BLaER1 (cell line): ENCODE measurements at regions not wholly inside any gene's neighbourhood (a gene's known extent, or its start where the extent isn't known, plus 50 kb on each side); places are given as distances from the start of the nearest gene placed in this dataset.

ENCODE experiments used
- H3K27ac ChIP-seq: shearing (Covaris generic); formaldehyde crosslinking; 2 replicates; pipeline ENCODE4 v1.8.1; 2022
- H3K27me3 ChIP-seq: shearing (Covaris generic); formaldehyde crosslinking; 2 replicates; pipeline ENCODE4 v1.8.1; 2022
- H3K36me3 ChIP-seq: shearing (Covaris generic); formaldehyde crosslinking; 2 replicates; pipeline ENCODE4 v1.8.1; 2022
- H3K4me1 ChIP-seq: shearing (Covaris generic); formaldehyde crosslinking; 2 replicates; pipeline ENCODE4 v1.8.1; 2022
- H3K4me2 ChIP-seq: shearing (Covaris generic); formaldehyde crosslinking; 2 replicates; pipeline ENCODE4 v1.8.1; 2022
- H3K4me3 ChIP-seq: shearing (Covaris generic); formaldehyde crosslinking; 2 replicates; pipeline ENCODE4 v1.8.1; 2022
- H3K9ac ChIP-seq: shearing (Covaris generic); formaldehyde crosslinking; 2 replicates; pipeline ENCODE4 v1.8.1; 2022
- H3K9me3 ChIP-seq: shearing (Covaris generic); formaldehyde crosslinking; 2 replicates; pipeline ENCODE4 v1.8.1; 2022
- H4K20me1 ChIP-seq: shearing (Covaris generic); formaldehyde crosslinking; 2 replicates; pipeline ENCODE4 v1.8.1; 2022
- Cebpa-rat ChIP-seq: shearing (Covaris generic); IDR thresholded peaks from 2 replicates; pipeline ENCODE4 v1.8.1; 2022

- Histone ChIP-seq H3K27me3 (no peaks in the 10 kb centered on the region), H3K27ac (no peak overlapping the region)
Measured at GRCh38 chr1:54485416-54485815, 62.6 kb upstream of the ACOT11 start.

GRCh38 chr1:54483875-54484437 lies 64.1 kb upstream of the ACOT11 start:
- no peak for TF ChIP-seq Cebpa-rat
- no peaks in the 10 kb centered on the region for H3K36me3 ChIP-seq
- H3K9ac ChIP-seq = no peak overlapping the region
- H3K9me3 ChIP-seq = no peaks in the 10 kb centered on the region
- no peak overlapping the region for H3K27ac ChIP-seq
- peaks cover 60% of the 10 kb centered on the region for H3K4me1 ChIP-seq
- H3K4me2 ChIP-seq = no peak overlapping the region
- no peaks in the 10 kb centered on the region for H4K20me1 ChIP-seq
- H3K27me3 ChIP-seq = no peaks in the 10 kb centered on the region
- H3K4me3 ChIP-seq = no peak overlapping the region

More at GRCh38 chr1:54485416-54485815, 62.6 kb upstream of the ACOT11 start:
- Histone ChIP-seq H3K9ac (no peak overlapping the region), H4K20me1 (no peaks in the 10 kb centered on the region), H3K36me3 (no peaks in the 10 kb centered on the region), H3K4me1 (peaks cover 56% of the 10 kb centered on the region), H3K4me2 (peak overlapping the region; percentile 97), H3K9me3 (no peaks in the 10 kb centered on the region), H3K4me3 (no peak overlapping the region)
- peak; percentile 83 for TF ChIP-seq Cebpa-rat

GRCh38 chr1:54481201-54481884 lies 66.7 kb upstream of the ACOT11 start:
- Histone ChIP-seq H3K9me3 (no peaks in the 10 kb centered on the region), H3K9ac (peak overlapping the region; percentile 73; the same call in 1 of the 2 replicates), H4K20me1 (no peaks in the 10 kb centered on the region), H3K36me3 (no peaks in the 10 kb centered on the region), H3K27me3 (no peaks in the 10 kb centered on the region), H3K4me2 (peak overlapping the region; percentile 87), H3K4me1 (peaks cover 69% of the 10 kb centered on the region), H3K27ac (peak overlapping the region; percentile 84), H3K4me3 (no peak overlapping the region)
- no peak for TF ChIP-seq Cebpa-rat

- H3K27me3 ChIP-seq = no peaks in the 10 kb centered on the region
- H3K4me3 ChIP-seq = peak overlapping the region; percentile 37; the same call in 1 of the 2 replicates
- H3K9me3 ChIP-seq = no peaks in the 10 kb centered on the region
- no peak for TF ChIP-seq Cebpa-rat
- peak overlapping the region; percentile 73 for H3K9ac ChIP-seq
- peaks cover 69% of the 10 kb centered on the region for H3K4me1 ChIP-seq
- no peaks in the 10 kb centered on the region for H3K36me3 ChIP-seq
- H3K4me2 ChIP-seq = peak overlapping the region; percentile 87
- H4K20me1 ChIP-seq = no peaks in the 10 kb centered on the region
- H3K27ac ChIP-seq = peak overlapping the region; percentile 84
Measured at GRCh38 chr1:54480525-54480848, 67.5 kb upstream of the ACOT11 start.

- no peaks in the 10 kb centered on the region for H3K9me3 ChIP-seq
- H3K4me3 ChIP-seq = peak overlapping the region; percentile 37; the same call in 1 of the 2 replicates
- no peaks in the 10 kb centered on the region for H3K27me3 ChIP-seq
- peaks cover 69% of the 10 kb centered on the region for H3K4me1 ChIP-seq
- no peak for TF ChIP-seq Cebpa-rat
- H3K4me2 ChIP-seq = peak overlapping the region; percentile 87
- peak overlapping the region; percentile 84 for H3K27ac ChIP-seq
- H4K20me1 ChIP-seq = no peaks in the 10 kb centered on the region
- H3K9ac ChIP-seq = peak overlapping the region; percentile 73
- no peaks in the 10 kb centered on the region for H3K36me3 ChIP-seq
Measured at GRCh38 chr1:54479841-54480524, 68.0 kb upstream of the ACOT11 start.

- Histone ChIP-seq H4K20me1 (no peaks in the 10 kb centered on the region), H3K9ac (no peak overlapping the region; the same call in 1 of the 2 replicates), H3K27me3 (no peaks in the 10 kb centered on the region), H3K9me3 (no peaks in the 10 kb centered on the region), H3K4me1 (peaks cover 75% of the 10 kb centered on the region), H3K4me2 (peak overlapping the region; percentile 87), H3K27ac (peak overlapping the region; percentile 84; the same call in 1 of the 2 replicates), H3K36me3 (no peaks in the 10 kb centered on the region), H3K4me3 (no peak overlapping the region)
- TF ChIP-seq Cebpa-rat = no peak
Measured at GRCh38 chr1:54479251-54479650, 68.8 kb upstream of the ACOT11 start.

GRCh38 chr1:54477153-54477561 lies 70.9 kb upstream of the ACOT11 start:
- Histone ChIP-seq H3K4me1 (peaks cover 96% of the 10 kb centered on the region), H3K4me2 (peak overlapping the region; percentile 96), H3K27me3 (no peaks in the 10 kb centered on the region), H3K4me3 (0 out of 2 replicates have a peak overlapping the region, but pooled peaks have one; percentile 1), H3K36me3 (no peaks in the 10 kb centered on the region), H3K9ac (no peak overlapping the region; the same call in 1 of the 2 replicates), H3K27ac (peak overlapping the region; percentile 86), H3K9me3 (no peaks in the 10 kb centered on the region), H4K20me1 (no peaks in the 10 kb centered on the region)
- TF ChIP-seq Cebpa-rat = no peak

GRCh38 chr1:54476530-54477109 lies 70.4 kb upstream of the SSBP3 start:
- Histone ChIP-seq H3K9ac (peak overlapping the region; percentile 76; the same call in 1 of the 2 replicates), H3K4me2 (peak overlapping the region; percentile 96), H3K4me3 (0 out of 2 replicates have a peak overlapping the region, but pooled peaks have one; percentile 1), H3K27me3 (no peaks in the 10 kb centered on the region), H3K4me1 (peaks cover 99% of the 10 kb centered on the region), H3K27ac (peak overlapping the region; percentile 86), H3K9me3 (no peaks in the 10 kb centered on the region), H4K20me1 (no peaks in the 10 kb centered on the region), H3K36me3 (no peaks in the 10 kb centered on the region)
- no peak for TF ChIP-seq Cebpa-rat

- H3K27me3 ChIP-seq = no peaks in the 10 kb centered on the region
- H3K27ac ChIP-seq = peak overlapping the region; percentile 86
- peak overlapping the region; percentile 96 for H3K4me2 ChIP-seq
- no peaks in the 10 kb centered on the region for H3K36me3 ChIP-seq
- no peaks in the 10 kb centered on the region for H3K9me3 ChIP-seq
- peaks cover 93% of the 10 kb centered on the region for H3K4me1 ChIP-seq
- peak overlapping the region; percentile 76 for H3K9ac ChIP-seq
- no peaks in the 10 kb centered on the region for H4K20me1 ChIP-seq
- H3K4me3 ChIP-seq = peak overlapping the region; percentile 61
- TF ChIP-seq Cebpa-rat = no peak
Measured at GRCh38 chr1:54475946-54476516, 69.8 kb upstream of the SSBP3 start.
